ENCODE measurements at regions not wholly inside any gene's neighbourhood (a gene's known extent, or its start where the extent isn't known, plus 50 kb on each side); places are given as distances from the start of the nearest gene placed in this dataset.

- Histone ChIP-seq H3K27me3 (ENCODE audit: control insufficient read depth in 2 of 2, insufficient read depth in 2 of 2, low read length in 2 of 2) (no peaks in the 10 kb centered on the region), H3K9me1 (replicated peaks; ENCODE audit: control insufficient read depth, extremely low read depth, insufficient read depth, low read length) (no peaks in the 10 kb centered on the region), H3K9me3 (replicated peaks; ENCODE audit: control insufficient read depth, insufficient read depth, low read length) (no peaks in the 10 kb centered on the region), H3K36me3 (ENCODE audit: control insufficient read depth in 2 of 2, extremely low read depth in 1 of 2, insufficient read depth in 2 of 2, low read length in 2 of 2) (no peaks in the 10 kb centered on the region), H3K79me2 (ENCODE audit: control insufficient read depth, insufficient read depth, low read length) (no peaks in the 10 kb centered on the region), H4K20me1 (replicated peaks; ENCODE audit: control insufficient read depth, extremely low read depth, insufficient read depth, low read length) (no peaks in the 10 kb centered on the region), H3K9ac (replicated peaks; ENCODE audit: extremely low read depth, insufficient read depth, low read length) (no peak overlapping the region), H3K4me2 (ENCODE audit: insufficient read depth, low read length) (no peak overlapping the region), H2AFZ (ENCODE audit: low read depth, low read length) (no peak overlapping the region), H3K4me3 (replicated peaks in 1 of 3; ENCODE audit: insufficient read depth in 1 of 3, low read depth in 1 of 3, low read length in 3 of 3) (no peak overlapping the region), H3K4me1 (ENCODE audit: control insufficient read depth, extremely low read depth, insufficient read depth, low read length) (no peaks in the 10 kb centered on the region), H3K27ac (ENCODE audit: insufficient read depth, low read depth, low read length) (no peak overlapping the region)
- TF ChIP-seq FOS (IDR thresholded peaks at IDR 0.05; ENCODE audit: borderline replicate concordance, insufficient read depth, low read length) (no peak), GATA2 (IDR thresholded peaks at IDR 0.05; ENCODE audit: insufficient read depth, insufficient read length, low read depth, low read length) (no peak), POLR2AphosphoS5 (IDR thresholded peaks at IDR 0.05; ENCODE audit: insufficient read depth, low read depth, low read length) (no peak), EZH2 (IDR thresholded peaks at IDR 0.05; ENCODE audit: borderline replicate concordance, low read depth, low read length, severe bottlenecking) (no peak), CTCF (IDR thresholded peaks at IDR 0.05; ENCODE audit: extremely low read depth in 1 of 2, insufficient read depth in 1 of 2, low read depth in 1 of 2, low read length in 2 of 2) (no peak), MAX (IDR thresholded peaks at IDR 0.05; ENCODE audit: insufficient read depth, insufficient read length) (no peak)
- POLR2A ChIA-PET = no interaction called here
- FAIRE-seq = no peak
- CTCF ChIA-PET = no interaction called here
- BruUV-seq (replicated peaks) = no TSS peak
- no peak for DNase-seq (ENCODE audit: low read depth, low spot score)
- dilution Hi-C loops (cut with MboI; ENCODE audit: extremely low pct_ligation_motif_present, low sequenced_read_pairs) = no loop called here
- intact Hi-C loops (cut with micrococcal nuclease) = no loop called here
These were observed 235.7 kb downstream of the TTC8 start for GRCh38 chr14:89060191-89060590.

- TF ChIP-seq MAX (IDR thresholded peaks at IDR 0.05; ENCODE audit: insufficient read depth, insufficient read length) (no peak), GATA2 (IDR thresholded peaks at IDR 0.05; ENCODE audit: insufficient read depth, insufficient read length, low read depth, low read length) (no peak), FOS (IDR thresholded peaks at IDR 0.05; ENCODE audit: borderline replicate concordance, insufficient read depth, low read length) (no peak)
- Histone ChIP-seq H3K9me3 (replicated peaks; ENCODE audit: control insufficient read depth, insufficient read depth, low read length) (no peaks in the 10 kb centered on the region), H2AFZ (ENCODE audit: low read depth, low read length) (no peak overlapping the region), H3K9me1 (replicated peaks; ENCODE audit: control insufficient read depth, extremely low read depth, insufficient read depth, low read length) (no peaks in the 10 kb centered on the region), H3K4me2 (ENCODE audit: insufficient read depth, low read length) (no peak overlapping the region), H3K4me3 (replicated peaks in 1 of 3; ENCODE audit: insufficient read depth in 1 of 3, low read depth in 1 of 3, low read length in 3 of 3) (no peak overlapping the region), H3K27ac (ENCODE audit: insufficient read depth, low read depth, low read length) (no peak overlapping the region), H4K20me1 (replicated peaks; ENCODE audit: control insufficient read depth, extremely low read depth, insufficient read depth, low read length) (no peaks in the 10 kb centered on the region), H3K4me1 (ENCODE audit: control insufficient read depth, extremely low read depth, insufficient read depth, low read length) (no peaks in the 10 kb centered on the region), H3K79me2 (ENCODE audit: control insufficient read depth, insufficient read depth, low read length) (no peaks in the 10 kb centered on the region), H3K27me3 (ENCODE audit: control insufficient read depth in 2 of 2, insufficient read depth in 2 of 2, low read length in 2 of 2) (no peaks in the 10 kb centered on the region), H3K9ac (replicated peaks; ENCODE audit: extremely low read depth, insufficient read depth, low read length) (no peak overlapping the region), H3K36me3 (ENCODE audit: control insufficient read depth in 2 of 2, extremely low read depth in 1 of 2, insufficient read depth in 2 of 2, low read length in 2 of 2) (no peaks in the 10 kb centered on the region)
- CTCF ChIA-PET = no interaction called here
- FAIRE-seq (no peak), DNase-seq (ENCODE audit: low read depth, low spot score) (no peak)
- intact Hi-C loops (cut with micrococcal nuclease) = no loop called here
- POLR2A ChIA-PET = no interaction called here
- no TSS peak for BruUV-seq (replicated peaks)
- dilution Hi-C loops (cut with MboI; ENCODE audit: extremely low pct_ligation_motif_present, low sequenced_read_pairs) = no loop called here
These were observed 237.2 kb downstream of the TTC8 start for GRCh38 chr14:89061696-89062095.

All from endothelial cell of umbilical vein (primary cell).